Ovary (tissue), 7 donors: ENCODE measurements at regions not wholly inside any gene's neighbourhood (a gene's known extent, or its start where the extent isn't known, plus 50 kb on each side); places are given as distances from the start of the nearest gene placed in this dataset.

Experiments
- DNase-seq, 5 donors: peaks; one replicate each; pipeline ENCODE4 v3.0.0-alpha.2; 2019 to 2020
- H3K27ac ChIP-seq, 2 donors: fragments of 200-600 bp; one replicate each; pipeline versions ENCODE4 v1.5.1 to v1.8.0; 2019 to 2022
- H3K27me3 ChIP-seq: fragments of 200-600 bp; one replicate; pipeline ENCODE4 v1.8.0; 2022
- H3K36me3 ChIP-seq: fragments of 200-600 bp; sonication (generic); one replicate; pipeline ENCODE4 v1.5.1; 2019
- H3K4me1 ChIP-seq: one replicate; pipeline ENCODE4 v1.8.1; 2013; ENCODE audit warnings: mild to moderate bottlenecking, moderate library complexity; ENCODE audit not compliant: insufficient read depth
- H3K4me3 ChIP-seq: fragments of 200-600 bp; sonication (generic); one replicate; pipeline ENCODE4 v1.5.1; 2017
- H3K9me3 ChIP-seq, 2 donors: fragments of 200-600 bp in 1 of 2; sonication (generic) in 1 of 2; one replicate each; pipeline versions ENCODE4 v1.5.1 to v1.8.1; 2013 to 2019; ENCODE audit warnings: mild to moderate bottlenecking in 1 of 2, moderate library complexity in 1 of 2
- EP300 ChIP-seq: sonication (generic); formaldehyde crosslinking; IDR thresholded peaks from one replicate; pipeline ENCODE4 v1.6.1; 2017; ENCODE audit warnings: antibody characterized with exemption
- POLR2A ChIP-seq: fragments of 450-650 bp; IDR thresholded peaks from one replicate; pipeline ENCODE4 v1.6.1; 2017; ENCODE audit warnings: antibody characterized with exemption, mild to moderate bottlenecking, moderate library complexity
- WGBS, 3 donors: extraction: QIAGEN DNeasy Blood & Tissue Kit in 1 of 3; methylation state at CpG; one replicate each; pipeline versions ENCODE4 v1.1.5 to v1.1.7; 2013 to 2017; 5-methylcytosine and 5-hydroxymethylcytosine counted together
- intact Hi-C, 4 donors: fragments of 100-400 bp; cut with DNase I; formaldehyde crosslinking; loops; one replicate each; pipeline versions ENCODE4 v1.11.0 to v1.15.1; 2022 to 2023
- TF ChIP-seq, protein P1 (sequence below), 3 donors: fragments of 450-650 bp in 2 of 3; fragments of 200-600 bp in 1 of 3; IDR thresholded peaks; one replicate each; pipeline versions ENCODE4 v1.5.1 to v1.8.0; 2016 to 2022; ENCODE audit warnings: antibody characterized with exemption in 3 of 3, mild to moderate bottlenecking in 1 of 3
- donor health status: DM: no; HTN: no; CAD: no; lungs with moderate emphysema.
- donor health status: DM: no; HTN: no; CAD: no.
- donor health status: Bipolar disorder and iron deficiency.
- donor health status: DM: no; HTN: no; CAD: no.
- donor health status: DM: yes; HTN: yes; CAD: no.

DNA sequence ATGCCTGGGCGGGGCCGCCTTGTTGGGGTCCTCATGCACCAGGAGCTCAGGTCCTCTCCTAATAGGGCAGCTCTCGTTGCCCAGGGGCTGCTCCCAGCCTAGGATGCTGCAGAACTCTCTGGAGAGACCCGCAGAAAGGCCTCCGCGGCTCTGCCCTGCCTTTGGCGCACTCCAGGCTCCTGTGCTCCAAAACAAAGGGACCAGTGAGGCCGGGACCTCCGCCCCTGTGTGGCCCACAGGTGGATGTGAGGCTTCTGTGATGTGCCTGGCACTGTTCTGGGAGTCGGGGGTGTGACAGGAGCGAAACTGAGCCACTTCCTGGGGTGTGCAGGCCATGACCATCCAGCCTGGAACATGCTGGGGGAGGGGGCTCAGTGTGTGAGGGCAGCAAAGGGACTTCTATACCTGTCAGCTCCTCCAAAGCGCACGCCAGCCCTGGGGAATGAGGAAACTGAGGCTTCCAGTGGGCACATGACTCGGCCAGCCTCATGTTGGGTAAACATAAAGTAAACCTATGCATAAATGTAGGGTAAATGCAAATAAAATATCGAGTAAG is 153.2 kb downstream of the IRF8 start:
- Histone ChIP-seq H3K36me3 (no peaks in the 10 kb centered on the region), H3K4me1 (no peaks in the 10 kb centered on the region), H3K9me3 (no peaks in the 10 kb centered on the region), H3K27ac (no peak overlapping the region), H3K27me3 (no peaks in the 10 kb centered on the region), H3K4me3 (no peak overlapping the region)
- WGBS, 3 donors, result 82 to 88% (median 86%) methylated on average over 15 of the region's 15 CpGs
- intact Hi-C loops, result no loop called here
- no peak for TF ChIP-seq POLR2A
- TF ChIP-seq, protein P1, sequence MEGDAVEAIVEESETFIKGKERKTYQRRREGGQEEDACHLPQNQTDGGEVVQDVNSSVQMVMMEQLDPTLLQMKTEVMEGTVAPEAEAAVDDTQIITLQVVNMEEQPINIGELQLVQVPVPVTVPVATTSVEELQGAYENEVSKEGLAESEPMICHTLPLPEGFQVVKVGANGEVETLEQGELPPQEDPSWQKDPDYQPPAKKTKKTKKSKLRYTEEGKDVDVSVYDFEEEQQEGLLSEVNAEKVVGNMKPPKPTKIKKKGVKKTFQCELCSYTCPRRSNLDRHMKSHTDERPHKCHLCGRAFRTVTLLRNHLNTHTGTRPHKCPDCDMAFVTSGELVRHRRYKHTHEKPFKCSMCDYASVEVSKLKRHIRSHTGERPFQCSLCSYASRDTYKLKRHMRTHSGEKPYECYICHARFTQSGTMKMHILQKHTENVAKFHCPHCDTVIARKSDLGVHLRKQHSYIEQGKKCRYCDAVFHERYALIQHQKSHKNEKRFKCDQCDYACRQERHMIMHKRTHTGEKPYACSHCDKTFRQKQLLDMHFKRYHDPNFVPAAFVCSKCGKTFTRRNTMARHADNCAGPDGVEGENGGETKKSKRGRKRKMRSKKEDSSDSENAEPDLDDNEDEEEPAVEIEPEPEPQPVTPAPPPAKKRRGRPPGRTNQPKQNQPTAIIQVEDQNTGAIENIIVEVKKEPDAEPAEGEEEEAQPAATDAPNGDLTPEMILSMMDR (IDR thresholded peaks at IDR 0.05), result no peak
- no peak for TF ChIP-seq EP300
- no peak for DNase-seq

- H3K4me3 ChIP-seq, result no peak overlapping the region
- intact Hi-C loops, result no loop called here
- no peaks in the 10 kb centered on the region for H3K36me3 ChIP-seq
- H3K4me1 ChIP-seq, result no peaks in the 10 kb centered on the region
- no peak for DNase-seq
- WGBS, 3 donors, result 74 to 84% (median 77%) methylated on average over 6 of the region's 6 CpGs
- TF ChIP-seq POLR2A (no peak), EP300 (no peak)
- TF ChIP-seq, protein P1 (IDR thresholded peaks at IDR 0.05), result no peak
- no peak overlapping the region for H3K27ac ChIP-seq
- H3K27me3 ChIP-seq, result no peaks in the 10 kb centered on the region
- no peaks in the 10 kb centered on the region for H3K9me3 ChIP-seq
Observed at GRCh38 chr16:86052926-86053325, 154.0 kb downstream of the IRF8 start.

GRCh38 chr16:86059253-86060171 is 160.6 kb downstream of the IRF8 start:
- H3K27me3 ChIP-seq, result no peaks in the 10 kb centered on the region
- H3K4me3 ChIP-seq, result no peak overlapping the region
- no peaks in the 10 kb centered on the region for H3K9me3 ChIP-seq
- 8 to 11% (median 9%) methylated on average over 15 of the region's 15 CpGs for WGBS, 3 donors
- H3K36me3 ChIP-seq, result no peaks in the 10 kb centered on the region
- intact Hi-C loops, result no loop called here
- TF ChIP-seq, protein P1 (IDR thresholded peaks at IDR 0.05), result no peak
- DNase-seq, result peak; percentile 32 to 86 (median 57)
- no peak overlapping the region for H3K27ac ChIP-seq
- peaks cover 6% of the 10 kb centered on the region for H3K4me1 ChIP-seq

GRCh38 chr16:86060381-86061317 is 161.7 kb downstream of the IRF8 start:
- H3K4me3 ChIP-seq, result no peak overlapping the region
- no peak overlapping the region for H3K27ac ChIP-seq
- intact Hi-C loops, result no loop called here
- no peaks in the 10 kb centered on the region for H3K9me3 ChIP-seq
- H3K36me3 ChIP-seq, result no peaks in the 10 kb centered on the region
- 64 to 74% (median 73%) methylated on average over 28 of the region's 28 CpGs for WGBS, 3 donors
- DNase-seq, result peak in 1 of 5 donors; percentile 6
- no peaks in the 10 kb centered on the region for H3K27me3 ChIP-seq
- no peak for TF ChIP-seq POLR2A
- H3K4me1 ChIP-seq, result peaks cover 6% of the 10 kb centered on the region
